ENCODE measurements at regions not wholly inside any gene's neighbourhood (a gene's known extent, or its start where the extent isn't known, plus 50 kb on each side); places are given as distances from the start of the nearest gene placed in this dataset.
"Not testable (repeated sequence)": the region's sequence is repeated elsewhere in the genome, so short reads cannot be mapped to it uniquely, and the experiment has no call there.

- not testable (repeated sequence) for TF ChIP-seq EP300, POLR2A (IDR thresholded peaks at IDR 0.05)
Measured at GRCh38 chr6:156584121-156584520, 193.1 kb upstream of the ARID1B start.
